HepG2 (cell line): ENCODE measurements at regions not wholly inside any gene's neighbourhood (a gene's known extent, or its start where the extent isn't known, plus 50 kb on each side); places are given as distances from the start of the nearest gene placed in this dataset.

Experiments
- ASH2L ChIP-seq: fragments of 300-600, 200-600 bp; sonication (generic); IDR thresholded peaks from 2 replicates; pipeline ENCODE4 v1.7.0; 2017; ENCODE audit warnings: low read depth, mild to moderate bottlenecking, moderate library complexity, mixed read lengths, low read length; ENCODE audit not compliant: insufficient read length
- CCDC6 ChIP-seq: sonication (generic); formaldehyde crosslinking; IDR thresholded peaks from 2 replicates; pipeline ENCODE4 v1.8.1; 2022; ENCODE audit warnings: mild to moderate bottlenecking, missing genetic modification reagents, moderate library complexity
- GRHL1 ChIP-seq: sonication (generic); formaldehyde crosslinking; conservative IDR thresholded peaks from 2 replicates; pipeline ENCODE4 v1.8.0; 2022; ENCODE audit warnings: missing genetic modification reagents
- HNRNPLL ChIP-seq: fragments of 200-400 bp; formaldehyde crosslinking; IDR thresholded peaks from 2 replicates; pipeline ENCODE4 v1.6.1; 2017; ENCODE audit warnings: mild to moderate bottlenecking, low read depth, low read length; ENCODE audit not compliant: poor library complexity, severe bottlenecking
- KDM6A ChIP-seq: IDR thresholded peaks from 2 replicates; pipeline ENCODE4 v1.6.1; 2016; ENCODE audit warnings: low read depth
- SRSF4 ChIP-seq: fragments of 200-400 bp; formaldehyde crosslinking; IDR thresholded peaks from one replicate; pipeline ENCODE4 v1.6.1; 2018; ENCODE audit warnings: mild to moderate bottlenecking, low read depth, low read length, moderate library complexity; ENCODE audit not compliant: poor library complexity, severe bottlenecking
- TARDBP ChIP-seq: sonication (generic); formaldehyde crosslinking; IDR thresholded peaks from 2 replicates; pipeline ENCODE4 v1.8.0; 2022; ENCODE audit warnings: mild to moderate bottlenecking, missing genetic modification reagents
- ZFX ChIP-seq: sonication (generic); formaldehyde crosslinking; IDR thresholded peaks from 2 replicates; pipeline ENCODE4 v1.4.0; 2020; ENCODE audit warnings: mild to moderate bottlenecking, low read depth, missing genetic modification reagents, moderate library complexity
- ZNF333 ChIP-seq: sonication (generic); formaldehyde crosslinking; IDR thresholded peaks from 2 replicates; pipeline ENCODE4 v1.4.0; 2020; ENCODE audit warnings: mild to moderate bottlenecking, missing genetic modification reagents, borderline replicate concordance
- ZNF557 ChIP-seq: sonication (generic); formaldehyde crosslinking; IDR thresholded peaks from 2 replicates; pipeline ENCODE4 v1.4.0; 2020; ENCODE audit warnings: missing genetic modification reagents
- ZNF572 ChIP-seq: sonication (generic); formaldehyde crosslinking; IDR thresholded peaks from 2 replicates; pipeline ENCODE4 v1.5.1; 2020; ENCODE audit warnings: mild to moderate bottlenecking, missing genetic modification reagents
- ZNF672 ChIP-seq: sonication (generic); formaldehyde crosslinking; IDR thresholded peaks from 2 replicates; pipeline ENCODE4 v1.8.1; 2022; ENCODE audit warnings: missing genetic modification reagents
- ZNF720 ChIP-seq: sonication (generic); formaldehyde crosslinking; IDR thresholded peaks from 2 replicates; pipeline ENCODE4 v1.4.0; 2020; ENCODE audit warnings: missing genetic modification reagents
- ZNF749 ChIP-seq: sonication (generic); formaldehyde crosslinking; IDR thresholded peaks from 2 replicates; pipeline ENCODE4 v1.8.0; 2022; ENCODE audit warnings: mild to moderate bottlenecking, missing genetic modification reagents, moderate library complexity, borderline replicate concordance
- ZNF841 ChIP-seq: sonication (generic); formaldehyde crosslinking; IDR thresholded peaks from 2 replicates; pipeline ENCODE4 v1.8.1; 2023; ENCODE audit warnings: missing genetic modification reagents, borderline replicate concordance
- ZSCAN20 ChIP-seq: sonication (generic); formaldehyde crosslinking; IDR thresholded peaks from 2 replicates; pipeline ENCODE4 v1.4.0; 2020; ENCODE audit warnings: missing genetic modification reagents, mild to moderate bottlenecking, borderline replicate concordance
- ZSCAN9 ChIP-seq: IDR thresholded peaks from 2 replicates; pipeline ENCODE4 v1.6.1; 2016; ENCODE audit warnings: borderline replicate concordance
- ZZZ3 ChIP-seq: sonication (generic); formaldehyde crosslinking; IDR thresholded peaks from 2 replicates; pipeline ENCODE4 v1.4.0; 2020; ENCODE audit warnings: missing genetic modification reagents, mild to moderate bottlenecking, borderline replicate concordance
- TF ChIP-seq, protein P1 (sequence below): sonication (generic); formaldehyde crosslinking; IDR thresholded peaks from 2 replicates; pipeline ENCODE4 v1.5.0; 2020; ENCODE audit warnings: missing genetic modification reagents, mild to moderate bottlenecking, borderline replicate concordance
- TF ChIP-seq, protein P2 (sequence below): sonication (generic); formaldehyde crosslinking; IDR thresholded peaks from 2 replicates; pipeline ENCODE4 v1.4.0; 2020; ENCODE audit warnings: missing genetic modification reagents

DNA sequence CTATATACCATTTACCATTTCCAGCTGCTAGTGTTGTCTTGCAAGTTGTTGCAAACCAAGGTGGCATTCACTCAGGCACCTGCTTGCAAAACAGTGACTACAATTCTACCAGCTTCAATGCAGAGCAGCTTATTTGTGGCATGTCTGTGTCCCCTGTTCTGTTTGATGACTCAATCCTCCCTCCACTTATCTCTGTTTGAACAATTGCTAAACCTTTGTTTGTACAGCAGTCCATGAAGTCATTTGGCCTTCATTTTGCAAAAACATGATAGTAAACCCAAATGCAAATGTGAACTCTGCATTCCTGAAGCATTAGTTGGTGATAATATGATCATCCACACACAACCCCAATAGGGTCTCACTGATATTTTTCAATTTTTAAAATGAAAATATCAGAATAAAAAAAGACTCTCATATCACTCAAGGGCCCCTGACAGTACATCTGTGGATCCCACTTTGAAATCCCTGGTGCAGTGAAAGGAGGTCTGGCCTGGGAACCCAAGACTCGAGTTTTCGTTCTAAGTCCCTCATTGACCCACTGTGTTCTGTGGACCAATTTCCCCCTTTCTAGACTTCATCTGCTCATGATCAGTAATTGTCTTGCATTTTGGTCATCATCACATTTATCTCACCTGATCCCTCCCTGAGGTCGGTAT lies 425.4 kb downstream of the RPS24 start (continued):
- TF ChIP-seq ASH2L (peak; percentile 85), HNRNPLL (no peak), ZSCAN9 (peak; percentile 89), SRSF4 (no peak), ZNF720 (no peak), ZNF557 (CRISPR knock-in tag) (peak; percentile 38; the same call in 1 of the 2 replicates), ZNF672 (CRISPR knock-in tag) (no peak), ZNF749 (CRISPR knock-in tag) (0 out of 2 replicates have a peak, but pooled peaks have one; percentile 78), ZNF333 (no peak), ZNF841 (CRISPR knock-in tag) (no peak), TARDBP (peak; percentile 99), KDM6A (peak; percentile 92), ZFX (peak; percentile 43; the same call in 1 of the 2 replicates), GRHL1 (no peak), ZZZ3 (no peak), ZNF572 (CRISPR knock-in tag) (no peak), ZSCAN20 (CRISPR knock-in tag) (no peak), CCDC6 (CRISPR knock-in tag) (no peak)
- TF ChIP-seq, protein P1, sequence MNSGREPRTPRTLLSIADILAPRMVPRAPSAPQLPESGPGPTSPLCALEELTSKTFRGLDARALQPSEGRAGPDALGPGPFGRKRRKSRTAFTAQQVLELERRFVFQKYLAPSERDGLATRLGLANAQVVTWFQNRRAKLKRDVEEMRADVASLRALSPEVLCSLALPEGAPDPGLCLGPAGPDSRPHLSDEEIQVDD (CRISPR knock-in tag): no peak
- TF ChIP-seq, protein P2, sequence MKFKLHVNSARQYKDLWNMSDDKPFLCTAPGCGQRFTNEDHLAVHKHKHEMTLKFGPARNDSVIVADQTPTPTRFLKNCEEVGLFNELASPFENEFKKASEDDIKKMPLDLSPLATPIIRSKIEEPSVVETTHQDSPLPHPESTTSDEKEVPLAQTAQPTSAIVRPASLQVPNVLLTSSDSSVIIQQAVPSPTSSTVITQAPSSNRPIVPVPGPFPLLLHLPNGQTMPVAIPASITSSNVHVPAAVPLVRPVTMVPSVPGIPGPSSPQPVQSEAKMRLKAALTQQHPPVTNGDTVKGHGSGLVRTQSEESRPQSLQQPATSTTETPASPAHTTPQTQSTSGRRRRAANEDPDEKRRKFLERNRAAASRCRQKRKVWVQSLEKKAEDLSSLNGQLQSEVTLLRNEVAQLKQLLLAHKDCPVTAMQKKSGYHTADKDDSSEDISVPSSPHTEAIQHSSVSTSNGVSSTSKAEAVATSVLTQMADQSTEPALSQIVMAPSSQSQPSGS: peak; percentile 100
